ENCODE measurements at regions not wholly inside any gene's neighbourhood (a gene's known extent, or its start where the extent isn't known, plus 50 kb on each side); places are given as distances from the start of the nearest gene placed in this dataset.
"Not testable (repeated sequence)": the region's sequence is repeated elsewhere in the genome, so short reads cannot be mapped to it uniquely, and the experiment has no call there.

DNA sequence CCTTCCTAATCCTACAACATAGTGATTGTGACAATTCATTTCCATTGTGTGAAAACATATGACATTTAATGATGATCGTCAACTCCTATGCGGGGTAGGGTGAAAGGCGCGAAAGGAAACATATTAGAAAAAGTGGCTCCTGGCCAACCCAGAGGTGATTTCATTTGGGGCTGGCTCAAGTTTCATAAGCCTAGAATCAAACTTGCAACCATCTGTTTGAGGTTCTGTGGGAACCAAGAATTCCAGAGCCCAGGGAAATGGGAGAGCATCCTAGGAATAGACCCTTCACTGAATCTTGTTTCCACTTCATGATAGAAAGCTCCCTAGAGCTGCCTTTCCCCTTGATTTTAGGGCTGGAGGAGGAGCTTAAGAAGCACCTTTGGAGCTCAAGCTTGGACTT, 101.3 kb upstream of the EGFL6 start:
- Mint-ChIP-seq H3K27ac (no peak overlapping the region), H3K4me1 (ENCODE audit: low read depth) (peaks cover 10% of the 10 kb centered on the region), H3K9me3 (ENCODE audit: low read depth) (no peaks in the 10 kb centered on the region), H3K27me3 (no peaks in the 10 kb centered on the region), H3K4me3 (no peak overlapping the region), H3K36me3 (no peaks in the 10 kb centered on the region)

DNA sequence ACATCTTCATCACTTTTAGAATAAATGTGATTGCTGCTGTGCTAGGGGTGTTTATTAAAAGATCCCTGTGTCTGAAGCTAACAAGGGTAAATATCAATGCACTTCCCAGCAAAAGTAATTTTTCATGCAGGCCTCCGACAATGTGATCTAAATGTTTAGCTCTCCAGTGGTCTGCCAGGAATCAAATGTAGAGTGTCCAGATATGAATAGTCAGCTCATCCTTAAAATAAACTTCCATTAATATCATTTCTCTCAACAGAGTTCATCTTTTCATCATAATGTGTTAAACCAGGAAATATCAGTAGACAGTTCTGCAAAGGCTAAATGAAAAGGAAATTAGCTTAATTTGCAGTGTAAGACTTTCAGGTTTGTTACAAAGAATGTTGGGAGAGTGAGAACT, 102.2 kb upstream of the EGFL6 start:
- Mint-ChIP-seq H3K4me1 (ENCODE audit: low read depth) (peaks cover 7% of the 10 kb centered on the region), H3K9me3 (ENCODE audit: low read depth) (no peaks in the 10 kb centered on the region), H3K27me3 (no peaks in the 10 kb centered on the region), H3K27ac (no peak overlapping the region), H3K36me3 (no peaks in the 10 kb centered on the region), H3K4me3 (no peak overlapping the region)

DNA sequence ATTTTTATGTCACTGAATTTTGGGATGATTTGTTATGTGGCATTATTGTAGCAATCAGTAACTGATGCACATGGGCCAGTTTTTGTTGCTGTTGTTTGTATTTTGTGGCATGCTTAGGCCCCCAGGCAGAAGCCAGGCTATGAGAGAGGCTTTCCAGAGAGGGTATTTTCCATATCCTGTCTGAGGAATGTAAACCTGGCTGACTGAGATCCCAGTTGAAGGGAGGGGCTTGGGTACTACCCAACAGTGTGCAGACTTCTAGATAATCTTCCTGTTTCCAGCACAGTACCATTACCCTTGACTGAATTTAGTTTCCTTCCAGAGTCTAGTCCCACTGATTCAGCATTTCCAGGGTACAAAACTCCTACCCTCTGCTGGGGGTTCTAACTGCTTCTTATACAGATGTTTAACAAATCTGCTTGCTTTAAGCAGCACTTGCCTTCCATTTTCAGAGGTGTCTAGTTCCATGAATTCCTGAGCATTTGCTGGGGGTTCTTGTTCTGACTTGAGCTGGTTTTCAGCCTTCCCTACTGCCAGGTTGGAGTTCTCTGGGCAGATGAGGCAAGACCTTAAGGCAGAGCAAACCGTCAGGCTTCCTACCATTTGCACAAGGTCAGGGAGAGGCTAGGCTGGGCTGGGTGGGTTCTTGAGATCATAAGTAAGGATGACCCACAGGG, 104.7 kb upstream of the EGFL6 start:
- H3K4me3 Mint-ChIP-seq: no peak overlapping the region
- H3K4me1 Mint-ChIP-seq (ENCODE audit: low read depth): peaks cover 4% of the 10 kb centered on the region
- no peak overlapping the region for H3K27ac Mint-ChIP-seq
- no peaks in the 10 kb centered on the region for H3K36me3 Mint-ChIP-seq
- H3K27me3 Mint-ChIP-seq: no peaks in the 10 kb centered on the region
- H3K9me3 Mint-ChIP-seq (ENCODE audit: low read depth): no peaks in the 10 kb centered on the region

DNA sequence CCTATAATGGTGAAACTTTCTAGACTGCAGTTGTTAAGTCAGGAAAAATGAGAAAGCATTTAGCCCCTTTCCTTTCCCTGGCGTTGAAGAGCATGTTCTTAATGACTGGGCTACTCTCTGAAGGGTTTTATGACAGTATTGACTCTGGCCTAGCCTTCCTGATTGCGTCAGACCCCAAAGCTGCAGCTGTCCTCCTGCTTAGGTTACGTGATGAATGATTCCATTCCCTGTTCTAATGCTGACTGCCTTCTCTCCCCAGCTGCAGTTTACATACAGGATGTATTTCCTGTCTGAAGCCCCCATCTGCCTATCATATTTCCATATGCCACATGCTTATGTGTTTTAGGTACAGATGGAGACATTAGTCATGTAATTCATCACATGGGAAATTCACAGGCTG, 105.8 kb upstream of the EGFL6 start:
- H3K9me3 Mint-ChIP-seq (ENCODE audit: low read depth): no peaks in the 10 kb centered on the region
- peaks cover 4% of the 10 kb centered on the region for H3K4me1 Mint-ChIP-seq (ENCODE audit: low read depth)
- H3K27ac Mint-ChIP-seq: no peak overlapping the region
- H3K27me3 Mint-ChIP-seq: no peaks in the 10 kb centered on the region
- no peaks in the 10 kb centered on the region for H3K36me3 Mint-ChIP-seq
- no peak overlapping the region for H3K4me3 Mint-ChIP-seq

DNA sequence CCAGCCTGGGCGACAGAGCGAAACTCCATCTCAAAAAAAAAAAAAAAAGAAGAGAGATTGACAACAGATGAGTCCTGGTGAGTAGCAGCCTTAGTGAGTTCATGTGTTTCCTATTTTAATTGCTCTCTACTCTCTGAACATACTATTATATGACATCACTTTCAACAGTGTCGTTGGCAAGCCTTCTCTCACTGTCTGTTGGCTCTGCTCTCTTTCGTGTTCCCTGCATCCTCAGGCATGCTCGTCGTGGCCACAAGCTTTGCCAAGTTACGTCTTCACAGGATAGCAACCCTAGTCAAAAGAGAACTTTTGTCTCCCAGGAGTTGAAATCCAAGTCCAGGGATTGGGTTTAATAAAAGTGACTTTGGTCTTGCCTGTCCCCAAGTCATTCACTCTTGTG, 117.1 kb upstream of the EGFL6 start:
- Mint-ChIP-seq H3K9me3 (ENCODE audit: low read depth) (no peaks in the 10 kb centered on the region), H3K27me3 (no peaks in the 10 kb centered on the region), H3K4me3 (no peak overlapping the region)

DNA sequence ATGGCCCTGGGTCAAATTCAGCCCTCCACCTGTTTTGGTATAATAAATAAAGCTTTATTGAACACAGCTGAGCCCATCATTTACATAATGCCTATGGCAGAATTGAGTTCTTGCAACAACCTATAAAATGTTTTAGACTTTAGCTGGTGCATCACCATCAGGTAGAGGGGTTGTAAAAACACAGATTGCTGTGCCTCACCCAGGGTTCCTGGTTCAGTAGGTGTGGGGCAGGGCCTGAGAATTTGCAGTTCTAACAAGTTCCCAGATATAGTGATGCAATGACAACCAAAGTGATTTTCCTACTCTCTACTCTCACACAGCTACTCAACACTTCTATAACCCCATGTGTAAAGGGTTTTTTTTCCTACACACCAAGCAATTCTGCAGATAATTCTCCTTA, 120.0 kb upstream of the EGFL6 start:
- H3K4me3 Mint-ChIP-seq: no peak overlapping the region
- H3K27me3 Mint-ChIP-seq: no peaks in the 10 kb centered on the region
- H3K27ac Mint-ChIP-seq: no peak overlapping the region
- H3K9me3 Mint-ChIP-seq (ENCODE audit: low read depth): no peaks in the 10 kb centered on the region
- no peaks in the 10 kb centered on the region for H3K36me3 Mint-ChIP-seq
- H3K4me1 Mint-ChIP-seq (ENCODE audit: low read depth): no peaks in the 10 kb centered on the region

More for the DNA sequence above, 117.1 kb upstream of the EGFL6 start:
- Mint-ChIP-seq H3K27ac (no peak overlapping the region), H3K36me3 (no peaks in the 10 kb centered on the region), H3K4me1 (ENCODE audit: low read depth) (no peaks in the 10 kb centered on the region)

DNA sequence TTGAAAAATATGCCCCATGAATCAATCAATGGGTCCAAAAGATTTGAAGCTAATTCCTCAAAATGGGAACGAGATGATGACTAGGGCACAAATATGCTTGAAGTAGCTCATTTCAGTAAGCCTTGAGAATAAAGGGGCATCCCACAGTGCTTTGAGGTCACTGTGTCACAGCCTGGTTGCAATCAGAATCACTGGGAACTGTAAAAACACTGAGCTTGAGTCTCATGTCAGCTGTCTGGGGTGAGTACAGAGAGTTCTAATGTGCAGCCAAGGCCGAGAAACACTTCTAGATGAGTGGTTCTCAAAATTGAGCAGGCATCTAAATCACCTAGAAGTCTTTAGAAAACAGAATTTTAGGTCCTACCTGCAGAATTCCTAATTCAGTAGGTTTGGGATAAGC, 120.5 kb upstream of the EGFL6 start:
- no peak overlapping the region for H3K4me3 Mint-ChIP-seq
- H3K4me1 Mint-ChIP-seq (ENCODE audit: low read depth): no peaks in the 10 kb centered on the region
- H3K36me3 Mint-ChIP-seq: no peaks in the 10 kb centered on the region
- no peaks in the 10 kb centered on the region for H3K27me3 Mint-ChIP-seq
- H3K9me3 Mint-ChIP-seq (ENCODE audit: low read depth): no peaks in the 10 kb centered on the region
- no peak overlapping the region for H3K27ac Mint-ChIP-seq

DNA sequence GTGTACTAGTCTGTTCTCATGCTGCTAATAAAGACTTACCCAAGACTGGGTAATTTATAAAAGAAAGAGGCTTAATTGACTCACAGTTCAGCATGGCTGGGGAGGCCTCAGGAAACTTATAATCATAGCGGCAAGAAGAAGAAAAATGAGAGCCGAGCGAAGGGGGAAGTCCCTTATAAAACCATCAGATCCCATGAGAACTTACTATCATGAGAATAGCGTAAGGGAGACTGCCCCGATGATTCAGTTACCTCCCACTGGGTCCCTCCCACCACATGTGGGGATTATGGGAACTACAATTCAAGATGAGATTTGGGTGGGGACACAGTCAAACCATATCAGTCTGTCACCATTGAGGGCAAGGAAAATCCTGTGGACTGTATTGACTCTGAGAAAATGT, 121.8 kb upstream of the ATXN3L start:
- not testable (repeated sequence) for H3K36me3 Mint-ChIP-seq; H3K9me3 Mint-ChIP-seq (ENCODE audit: low read depth); H3K27ac Mint-ChIP-seq; H3K4me3 Mint-ChIP-seq; H3K4me1 Mint-ChIP-seq (ENCODE audit: low read depth); H3K27me3 Mint-ChIP-seq

DNA sequence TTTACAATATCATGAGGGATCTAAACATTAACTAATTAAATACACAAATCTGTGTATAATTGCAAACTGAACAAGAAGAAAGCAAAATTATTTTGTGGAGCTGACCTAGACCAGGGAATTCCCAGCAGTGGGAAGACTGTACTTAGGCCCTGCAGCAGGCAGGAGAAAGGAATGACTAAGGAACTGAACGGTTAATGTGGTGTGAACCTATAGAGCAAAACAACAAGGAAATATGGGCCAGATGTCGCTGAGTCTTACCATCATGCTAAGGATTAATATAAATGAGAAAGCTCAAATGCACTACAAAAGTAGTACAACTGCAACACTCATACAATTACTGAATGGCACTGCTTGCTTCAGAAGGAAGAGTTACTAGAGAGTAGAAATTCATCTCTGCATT, 120.3 kb upstream of the ATXN3L start:
- no peaks in the 10 kb centered on the region for H3K4me1 Mint-ChIP-seq (ENCODE audit: low read depth)
- no peaks in the 10 kb centered on the region for H3K36me3 Mint-ChIP-seq
- no peaks in the 10 kb centered on the region for H3K9me3 Mint-ChIP-seq (ENCODE audit: low read depth)
- no peak overlapping the region for H3K4me3 Mint-ChIP-seq
- H3K27ac Mint-ChIP-seq: no peak overlapping the region
- H3K27me3 Mint-ChIP-seq: no peaks in the 10 kb centered on the region

DNA sequence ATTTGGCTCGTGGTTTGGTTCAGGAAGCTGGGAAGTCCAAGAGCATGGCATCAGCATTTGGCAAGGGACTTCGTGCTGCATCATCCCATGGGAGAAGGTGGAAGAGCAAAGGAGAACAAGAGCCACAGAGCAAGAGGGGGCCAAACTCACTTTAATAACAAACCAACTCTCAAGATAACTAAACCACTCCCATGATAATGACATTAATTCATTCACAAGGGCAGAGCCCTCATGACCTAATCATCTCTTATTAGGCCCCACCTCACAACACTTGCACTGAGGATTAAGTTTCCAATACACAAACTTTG, 113.4 kb upstream of the ATXN3L start:
- H3K4me3 Mint-ChIP-seq: no peak overlapping the region
- H3K27ac Mint-ChIP-seq: no peak overlapping the region
- H3K9me3 Mint-ChIP-seq (ENCODE audit: low read depth): no peaks in the 10 kb centered on the region
- no peaks in the 10 kb centered on the region for H3K36me3 Mint-ChIP-seq
- H3K27me3 Mint-ChIP-seq: no peaks in the 10 kb centered on the region
- peaks cover 7% of the 10 kb centered on the region for H3K4me1 Mint-ChIP-seq (ENCODE audit: low read depth)

DNA sequence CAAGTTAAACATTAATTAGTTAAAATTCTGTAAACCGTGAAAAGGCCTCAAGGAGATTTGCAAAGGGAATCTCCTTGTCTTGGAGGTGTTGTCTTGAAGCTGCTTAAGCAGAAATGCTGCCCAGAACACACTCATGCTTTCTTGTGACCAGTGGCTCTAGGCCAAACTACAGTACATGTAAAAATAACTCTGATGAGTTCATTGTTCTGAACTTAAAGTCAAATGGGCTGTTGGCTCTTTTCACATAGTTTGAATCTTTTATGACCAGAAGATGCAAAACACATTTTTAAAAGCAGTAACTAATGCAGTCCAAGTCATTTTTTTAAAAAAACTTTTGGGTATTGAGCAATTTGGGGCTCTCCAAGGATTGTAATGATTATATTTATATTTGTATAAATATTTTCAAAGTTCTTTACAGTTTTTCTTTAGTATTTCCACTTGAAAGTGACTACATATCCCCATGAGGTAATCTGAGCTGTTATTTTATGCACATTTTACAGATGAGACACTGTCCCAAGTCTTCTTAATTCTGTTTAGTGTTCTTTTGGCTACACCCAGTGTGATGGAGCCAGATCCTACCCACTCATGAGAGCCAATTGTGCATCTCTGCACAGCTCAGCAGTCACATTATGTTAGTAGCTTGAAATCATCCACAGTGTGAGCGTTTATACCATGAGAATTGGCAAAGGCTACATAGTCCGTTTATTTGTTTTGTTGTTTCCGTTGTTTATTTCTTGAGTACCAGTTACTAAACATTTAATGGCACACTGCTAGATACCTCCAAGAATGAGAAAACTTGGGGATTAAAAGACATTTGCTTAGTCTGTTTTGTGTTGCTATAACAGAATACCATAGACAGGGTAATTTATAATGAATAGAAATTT, 112.8 kb upstream of the ATXN3L start:
- Mint-ChIP-seq H3K27me3 (no peaks in the 10 kb centered on the region), H3K4me3 (no peak overlapping the region), H3K4me1 (ENCODE audit: low read depth) (peaks cover 13% of the 10 kb centered on the region)

DNA sequence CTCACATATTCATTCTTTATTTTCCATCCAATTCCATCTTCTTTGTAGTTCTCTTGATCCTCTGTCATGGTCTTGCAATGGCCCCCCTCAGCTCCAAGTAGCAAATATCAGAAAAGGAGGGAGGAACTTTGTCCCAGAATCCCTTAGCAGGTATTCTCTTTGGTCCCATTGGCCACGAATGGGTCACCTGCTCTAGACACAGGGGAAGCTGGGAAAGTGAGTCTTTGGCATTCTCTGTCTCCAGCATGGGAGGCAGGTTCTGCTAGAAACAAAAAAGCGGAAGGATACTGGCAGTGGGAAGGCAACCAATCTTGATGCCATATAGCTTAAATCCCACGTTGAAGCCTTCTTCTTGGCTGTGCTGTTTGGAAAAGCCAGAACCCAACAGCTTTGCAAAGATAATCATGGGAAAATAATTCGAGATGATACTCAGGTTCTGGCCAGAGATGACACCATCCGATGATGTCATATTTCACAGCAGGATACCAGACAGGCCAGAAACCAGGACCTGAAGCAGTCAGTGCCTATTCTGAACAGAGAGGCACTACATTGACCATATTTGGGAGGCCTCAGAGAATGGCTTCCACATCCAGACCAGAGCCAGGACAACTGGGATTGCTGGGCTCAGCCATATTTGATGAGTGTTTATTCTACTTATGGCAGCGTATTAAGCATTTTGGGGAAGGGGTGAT, 110.4 kb upstream of the ATXN3L start:
- peaks cover 15% of the 10 kb centered on the region for H3K4me1 Mint-ChIP-seq (ENCODE audit: low read depth)
- no peaks in the 10 kb centered on the region for H3K9me3 Mint-ChIP-seq (ENCODE audit: low read depth)
- H3K36me3 Mint-ChIP-seq: no peaks in the 10 kb centered on the region
- no peaks in the 10 kb centered on the region for H3K27me3 Mint-ChIP-seq
- no peak overlapping the region for H3K27ac Mint-ChIP-seq
- no peak overlapping the region for H3K4me3 Mint-ChIP-seq

More for the DNA sequence above, 112.8 kb upstream of the ATXN3L start:
- H3K27ac Mint-ChIP-seq: no peak overlapping the region
- H3K9me3 Mint-ChIP-seq (ENCODE audit: low read depth): no peaks in the 10 kb centered on the region
- H3K36me3 Mint-ChIP-seq: no peaks in the 10 kb centered on the region

DNA sequence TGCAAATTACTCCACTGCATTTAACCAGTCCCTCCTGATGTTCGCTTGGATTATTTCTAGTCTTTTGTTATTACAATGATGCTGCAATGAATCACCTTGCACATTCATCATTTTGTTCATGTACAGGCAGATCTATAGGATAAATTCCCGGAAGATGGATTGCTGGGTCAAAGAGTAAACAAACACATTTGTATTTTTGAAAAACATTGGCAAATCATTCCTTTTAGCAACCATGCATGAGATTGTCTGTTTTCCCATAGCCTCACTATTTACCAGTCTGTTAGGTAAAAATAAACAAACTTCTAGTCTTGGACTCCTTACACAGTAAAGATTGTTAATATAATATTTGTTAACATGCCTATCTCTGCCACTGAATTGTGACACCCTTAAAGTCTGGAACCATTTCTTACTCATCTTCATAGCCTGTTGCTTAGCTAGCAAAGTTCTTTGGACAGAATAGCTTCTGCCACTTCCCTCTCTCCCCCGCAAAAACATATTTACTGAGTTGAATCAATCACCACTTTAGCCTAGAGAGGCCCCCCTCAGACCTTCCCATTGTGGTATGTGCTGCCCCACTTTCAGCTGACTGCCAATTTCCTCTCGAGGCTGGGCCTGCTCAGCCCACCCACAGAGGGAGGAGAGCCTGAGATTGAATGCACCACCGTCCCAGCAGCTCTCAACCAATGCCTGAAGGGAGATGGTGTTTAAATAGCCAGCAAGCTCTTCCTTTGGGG, 108.4 kb upstream of the ATXN3L start:
- peaks cover 15% of the 10 kb centered on the region for H3K4me1 Mint-ChIP-seq (ENCODE audit: low read depth)
- H3K9me3 Mint-ChIP-seq (ENCODE audit: low read depth): no peaks in the 10 kb centered on the region
- no peaks in the 10 kb centered on the region for H3K36me3 Mint-ChIP-seq
- no peak overlapping the region for H3K27ac Mint-ChIP-seq
- H3K27me3 Mint-ChIP-seq: no peaks in the 10 kb centered on the region
- H3K4me3 Mint-ChIP-seq: no peak overlapping the region

DNA sequence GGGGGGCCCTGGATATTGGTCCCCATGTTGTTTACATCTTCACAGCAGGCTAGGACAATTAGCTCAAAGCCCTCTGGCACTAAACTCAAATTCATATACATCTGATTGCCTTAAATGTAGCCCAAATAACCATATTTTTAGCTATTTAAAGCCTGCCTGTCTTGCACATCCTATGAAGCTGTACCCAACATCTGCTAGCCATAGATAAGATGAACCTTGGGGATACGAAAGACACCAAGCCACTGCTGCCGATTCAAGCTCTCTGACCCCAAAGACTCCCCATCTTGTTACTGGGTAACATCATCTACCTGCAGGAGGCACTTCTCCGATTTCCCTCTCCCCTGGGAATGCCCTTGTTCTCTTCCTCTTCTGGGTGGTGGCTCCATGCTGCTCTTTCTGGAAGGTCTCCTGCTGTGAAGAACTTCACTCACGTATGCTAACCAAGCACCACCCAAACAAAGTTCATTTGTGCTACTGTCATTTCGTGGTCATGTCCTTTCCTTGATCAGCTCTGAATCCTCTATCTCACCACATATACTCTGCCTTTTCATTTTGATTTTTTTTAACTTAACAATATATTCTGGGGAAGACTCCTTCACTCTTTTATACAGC, 107.7 kb upstream of the ATXN3L start:
- H3K4me1 Mint-ChIP-seq (ENCODE audit: low read depth): peaks cover 15% of the 10 kb centered on the region
- no peaks in the 10 kb centered on the region for H3K36me3 Mint-ChIP-seq
- no peaks in the 10 kb centered on the region for H3K9me3 Mint-ChIP-seq (ENCODE audit: low read depth)
- no peaks in the 10 kb centered on the region for H3K27me3 Mint-ChIP-seq
- no peak overlapping the region for H3K27ac Mint-ChIP-seq
- H3K4me3 Mint-ChIP-seq: no peak overlapping the region

Measured in activated naive CD8-positive, alpha-beta T cell (primary cell).